IMR-90 (cell line): ENCODE measurements at regions not wholly inside any gene's neighbourhood (a gene's known extent, or its start where the extent isn't known, plus 50 kb on each side); places are given as distances from the start of the nearest gene placed in this dataset.

Experiments used
- ATAC-seq: fragments of 200-7000 bp; cut with Tn5 transposase; 2 replicates; pipeline ENCODE4 v1.9.1; 2020; ENCODE audit warnings: low read depth, mild to moderate bottlenecking, moderate library complexity
- BruUV-seq: library from RNA; stranded (reverse); fragments of 400-500 nt; replicated peaks from 2 replicates; lab custom pipeline; 2021; lab: Mats Ljungman, UMichigan
- CTCF ChIA-PET: fragments of 300-600 bp; formaldehyde crosslinking; extraction: SDS; loops from one replicate; lab custom pipeline; 2021; ENCODE audit warnings: antibody characterized with exemption; lab: Yijun Ruan, JAX
- POLR2A ChIA-PET: fragments of 300-600 bp; sonication (Branson Sonifier 250); formaldehyde crosslinking; loops from one replicate; lab custom pipeline; 2022; ENCODE audit warnings: antibody characterized with exemption; ENCODE audit not compliant: unreplicated experiment; lab: Charles Lee
- DNase-seq: peaks from one replicate; pipeline ENCODE4 v3.0.0; 2013
- H2AFZ ChIP-seq: replicated peaks from 2 replicates; pipeline ENCODE3; 2013; ENCODE audit warnings: low read length, mild to moderate bottlenecking; ENCODE audit not compliant: poor library complexity
- H2AK5ac ChIP-seq: 2 replicates; pipeline ENCODE4 v1.6.1; 2013; ENCODE audit warnings: low read depth, low read length, inconsistent platforms
- H2AK9ac ChIP-seq: replicated peaks from 2 replicates; pipeline ENCODE3; 2013; ENCODE audit warnings: mild to moderate bottlenecking, low read depth, low read length, moderate library complexity; ENCODE audit not compliant: poor library complexity
- H2BK120ac ChIP-seq: 2 replicates; pipeline ENCODE4 v1.6.1; 2013; ENCODE audit warnings: low read depth, low read length, inconsistent platforms
- H2BK15ac ChIP-seq: 3 replicates; pipeline ENCODE4 v1.6.1; 2013; ENCODE audit warnings: low read depth, low read length, inconsistent platforms
- H2BK20ac ChIP-seq: 2 replicates; pipeline ENCODE4 v1.6.1; 2013; ENCODE audit warnings: low read depth, mild to moderate bottlenecking, inconsistent platforms, low read length, moderate library complexity
- H2BK5ac ChIP-seq: 2 replicates; pipeline ENCODE4 v1.6.1; 2013; ENCODE audit warnings: mild to moderate bottlenecking, low read depth, low read length, inconsistent platforms; ENCODE audit not compliant: poor library complexity, severe bottlenecking
- H3K14ac ChIP-seq: replicated peaks from 2 replicates; pipeline ENCODE4 v1.6.1; 2013; ENCODE audit warnings: low read depth, low read length, inconsistent platforms
- H3K18ac ChIP-seq: 2 replicates; pipeline ENCODE4 v1.6.1; 2013; ENCODE audit warnings: low read depth, low read length, control low read depth
- H3K23ac ChIP-seq: 2 replicates; pipeline ENCODE4 v1.6.1; 2013; ENCODE audit warnings: low read depth, low read length, inconsistent platforms
- H3K27ac ChIP-seq: 2 replicates; pipeline ENCODE4 v1.5.1; 2013; ENCODE audit warnings: mild to moderate bottlenecking, control low read depth, low read length; ENCODE audit not compliant: insufficient read depth
- H3K27me3 ChIP-seq: 2 replicates; pipeline ENCODE4 v1.6.1; 2013; ENCODE audit warnings: low read length; ENCODE audit not compliant: control insufficient read depth, insufficient read depth
- H3K36me3 ChIP-seq: 2 replicates; pipeline ENCODE4 v1.6.1; 2013; ENCODE audit warnings: low read length, mixed read lengths; ENCODE audit not compliant: control insufficient read depth, insufficient read depth
- H3K4ac ChIP-seq: 2 replicates; pipeline ENCODE4 v1.6.1; 2013; ENCODE audit warnings: low read depth, low read length, inconsistent platforms
- H3K4me1 ChIP-seq: 2 replicates; pipeline ENCODE4 v1.6.1; 2013; ENCODE audit warnings: low read length, mixed read lengths; ENCODE audit not compliant: control insufficient read depth, insufficient read depth
- H3K4me2 ChIP-seq: 2 replicates; pipeline ENCODE4 v1.6.1; 2013; ENCODE audit warnings: low read depth, mild to moderate bottlenecking, control low read depth, low read length, moderate library complexity
- H3K4me3 ChIP-seq: 2 replicates; pipeline ENCODE4 v1.5.1; 2013; ENCODE audit warnings: low read depth, mild to moderate bottlenecking, control low read depth, low read length, moderate library complexity; ENCODE audit not compliant: insufficient read depth
- H3K56ac ChIP-seq: 2 replicates; pipeline ENCODE4 v1.6.1; 2013; ENCODE audit warnings: low read length, inconsistent platforms; ENCODE audit not compliant: insufficient read depth; ENCODE audit errors: extremely low read depth
- H3K79me1 ChIP-seq, 2 experiments: 2 replicates each; pipeline ENCODE4 v1.6.1; 2013; ENCODE audit warnings: low read length in 2 of 2, inconsistent platforms in 1 of 2, low read depth in 1 of 2
- H3K9ac ChIP-seq: 2 replicates; pipeline ENCODE4 v1.6.1; 2013; ENCODE audit warnings: low read depth, low read length, control low read depth
- H3K9me1 ChIP-seq: 2 replicates; pipeline ENCODE4 v1.6.1; 2013; ENCODE audit warnings: low read length, inconsistent platforms; ENCODE audit not compliant: insufficient read depth
- H3K9me3 ChIP-seq: 2 replicates; pipeline ENCODE4 v1.6.1; 2013; ENCODE audit warnings: low read length; ENCODE audit not compliant: control insufficient read depth, insufficient read depth
- H4K20me1 ChIP-seq: 2 replicates; pipeline ENCODE4 v1.6.1; 2013; ENCODE audit warnings: low read length, inconsistent platforms; ENCODE audit not compliant: insufficient read depth
- H4K5ac ChIP-seq: 2 replicates; pipeline ENCODE4 v1.6.1; 2013; ENCODE audit warnings: mild to moderate bottlenecking, low read depth, low read length, control low read depth
- H4K8ac ChIP-seq, 2 experiments: 2 replicates each; pipeline ENCODE4 v1.6.1; 2013; ENCODE audit warnings: low read depth in 2 of 2, low read length in 2 of 2, control low read depth in 1 of 2, inconsistent platforms in 1 of 2
- H4K91ac ChIP-seq: 2 replicates; pipeline ENCODE4 v1.6.1; 2013; ENCODE audit warnings: low read depth, low read length, inconsistent platforms; ENCODE audit not compliant: insufficient read depth
- BHLHE40 ChIP-seq: fragments of 150-350 bp; IDR thresholded peaks from 2 replicates; pipeline ENCODE4 v1.6.1; 2016; ENCODE audit warnings: mild to moderate bottlenecking, low read depth, low read length
- CHD1 ChIP-seq: IDR thresholded peaks from 2 replicates; pipeline ENCODE4 v1.6.1; 2012; ENCODE audit warnings: low read depth, low read length, improper control_type of control experiment
- ELK1 ChIP-seq: fragments of 150-350 bp; IDR thresholded peaks from 2 replicates; pipeline ENCODE4 v1.6.1; 2016; ENCODE audit warnings: low read depth, mild to moderate bottlenecking, low read length, moderate library complexity, borderline replicate concordance
- FOS ChIP-seq: fragments of 150-350 bp; IDR thresholded peaks from 2 replicates; pipeline ENCODE4 v1.6.1; 2016; ENCODE audit warnings: low read depth, low read length
- MAFK ChIP-seq: IDR thresholded peaks from 2 replicates; pipeline ENCODE4 v1.6.1; 2012; ENCODE audit warnings: low read depth, low read length, improper control_type of control experiment
- MAZ ChIP-seq: IDR thresholded peaks from 2 replicates; pipeline ENCODE4 v1.6.1; 2012; ENCODE audit warnings: low read depth, mild to moderate bottlenecking, low read length, improper control_type of control experiment, moderate library complexity, borderline replicate concordance
- MXI1 ChIP-seq: IDR thresholded peaks from 2 replicates; pipeline ENCODE4 v1.6.1; 2012; ENCODE audit warnings: low read depth, mild to moderate bottlenecking, low read length, moderate library complexity, borderline replicate concordance
- NFE2L2 ChIP-seq: fragments of 150-350 bp; IDR thresholded peaks from 2 replicates; pipeline ENCODE4 v1.6.1; 2016; ENCODE audit warnings: low read depth, mild to moderate bottlenecking, low read length
- POLR2A ChIP-seq: IDR thresholded peaks from 2 replicates; pipeline ENCODE4 v1.6.1; 2012; ENCODE audit warnings: mild to moderate bottlenecking, low read depth, low read length
- RFX5 ChIP-seq: IDR thresholded peaks from 2 replicates; pipeline ENCODE4 v1.8.0; 2012; ENCODE audit warnings: low read depth, mild to moderate bottlenecking, low read length, moderate library complexity
- SMC3 ChIP-seq: fragments of 150-350 bp; IDR thresholded peaks from 2 replicates; pipeline ENCODE4 v1.6.1; 2016; ENCODE audit warnings: low read depth, mild to moderate bottlenecking, antibody characterized with exemption, low read length, moderate library complexity
- WGBS, 2 experiments: methylation state at CpG; one replicate each; pipeline versions ENCODE4 v1.1.5 to v1.1.7; 2013; ENCODE audit warnings: missing lambda C conversion rate in 2 of 2; ENCODE audit not compliant: insufficient read length in 1 of 2; ENCODE audit errors: extremely low coverage in 2 of 2; 5-methylcytosine and 5-hydroxymethylcytosine counted together
- dilution Hi-C: fragments of 300-500 bp; cut with HindIII; formaldehyde crosslinking; loops from one replicate; pipeline ENCODE4 v1.14.3; 2018; ENCODE audit warnings: low sequenced_read_pairs; ENCODE audit not compliant: unreplicated experiment
- in situ Hi-C: fragments of 300-500 bp; cut with MboI; formaldehyde crosslinking; loops from 3 replicates; pipeline ENCODE4 v1.14.3; 2019; ENCODE audit warnings: low sequenced_read_pairs, inconsistent platforms, mixed read lengths
- intact Hi-C: fragments of 100-400 bp; cut with micrococcal nuclease; formaldehyde crosslinking; loops from 2 replicates; pipeline ENCODE4 v1.10.0; 2022
- TF ChIP-seq, protein P1 (sequence below): fragments of 150-350 bp; IDR thresholded peaks from 2 replicates; pipeline ENCODE4 v1.6.1; 2017; ENCODE audit warnings: mild to moderate bottlenecking, antibody characterized with exemption, low read length, low read depth

GRCh38 chr4:126799971-126800574 lies 832.7 kb upstream of the INTU start:
- Histone ChIP-seq H3K56ac (no peak overlapping the region), H2AK9ac (no peak overlapping the region), H3K4me3 (no peak overlapping the region), H2BK20ac (peak overlapping the region; percentile 12; the same call in 1 of the 2 replicates), H4K5ac (no peak overlapping the region), H3K9me3 (no peaks in the 10 kb centered on the region), H4K91ac (no peak overlapping the region), H3K27me3 (no peaks in the 10 kb centered on the region), H3K4me2 (no peak overlapping the region), H3K27ac (no peak overlapping the region), H3K79me1 (no peaks in the 10 kb centered on the region), H3K36me3 (no peaks in the 10 kb centered on the region), H4K8ac (peak overlapping the region in 1 of 2 experiments; percentile 50; a peak in 1 of 4 replicates), H2BK5ac (peak overlapping the region; percentile 36), H2AFZ (no peak overlapping the region), H2BK15ac (no peak overlapping the region), H3K23ac (0 out of 2 replicates have a peak overlapping the region, but pooled peaks have one; percentile 27), H3K9me1 (no peaks in the 10 kb centered on the region), H3K14ac (no peak overlapping the region; the same call in 1 of the 2 replicates), H2AK5ac (no peak overlapping the region), H3K18ac (peak overlapping the region; percentile 38; the same call in 1 of the 2 replicates), H3K9ac (no peak overlapping the region), H2BK120ac (peak overlapping the region; percentile 23; the same call in 1 of the 2 replicates), H3K4ac (no peak overlapping the region), H4K20me1 (no peaks in the 10 kb centered on the region), H3K4me1 (peaks cover 5% of the 10 kb centered on the region)
- DNase-seq = peak; percentile 70
- no CpG with 5 or more reads among the region's 5 CpGs for WGBS, 2 experiments
- ATAC-seq = peak; percentile 64
- no TSS peak for BruUV-seq
- dilution Hi-C loops (no loop called here), in situ Hi-C loops (no loop called here), intact Hi-C loops (no loop called here)
- POLR2A ChIA-PET = no interaction called here
- TF ChIP-seq MAFK (no peak), MAZ (no peak), RFX5 (no peak), ELK1 (no peak), FOS (no peak), CHD1 (no peak), SMC3 (no peak), POLR2A (no peak), BHLHE40 (no peak), NFE2L2 (no peak), MXI1 (no peak)
- TF ChIP-seq, protein P1, sequence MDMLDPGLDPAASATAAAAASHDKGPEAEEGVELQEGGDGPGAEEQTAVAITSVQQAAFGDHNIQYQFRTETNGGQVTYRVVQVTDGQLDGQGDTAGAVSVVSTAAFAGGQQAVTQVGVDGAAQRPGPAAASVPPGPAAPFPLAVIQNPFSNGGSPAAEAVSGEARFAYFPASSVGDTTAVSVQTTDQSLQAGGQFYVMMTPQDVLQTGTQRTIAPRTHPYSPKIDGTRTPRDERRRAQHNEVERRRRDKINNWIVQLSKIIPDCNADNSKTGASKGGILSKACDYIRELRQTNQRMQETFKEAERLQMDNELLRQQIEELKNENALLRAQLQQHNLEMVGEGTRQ = no peak
- CTCF ChIA-PET = interaction anchor here (0.7 to 0.8 kb wide), 2 partner anchors 12 to 20 kb away, joined by 4 read pairs; no protein-coding TSS in a partner anchor
